ENCODE measurements at regions not wholly inside any gene's neighbourhood (a gene's known extent, or its start where the extent isn't known, plus 50 kb on each side); places are given as distances from the start of the nearest gene placed in this dataset.
"Not testable (repeated sequence)": the region's sequence is repeated elsewhere in the genome, so short reads cannot be mapped to it uniquely, and the experiment has no call there.

DNA sequence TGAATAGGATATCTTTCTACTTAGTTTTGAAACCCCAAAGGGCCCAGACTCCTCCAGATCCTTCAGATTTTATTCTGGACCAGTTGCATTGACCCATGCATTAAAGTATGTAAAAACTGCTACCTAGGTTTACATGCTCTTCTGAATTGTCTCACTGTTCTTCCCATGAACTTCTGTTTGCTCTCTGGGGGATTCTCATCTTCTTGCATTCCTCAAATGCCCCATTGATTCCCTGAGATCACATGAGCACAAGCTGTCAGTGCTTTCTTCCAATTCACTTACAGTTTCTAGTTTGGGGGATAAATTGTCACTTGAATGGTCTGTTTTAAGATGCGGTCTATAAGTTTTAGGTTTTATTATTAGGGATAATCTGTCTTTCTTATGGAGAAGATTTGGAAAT lies 188.9 kb upstream of the KIF2B start:
- no peaks in the 10 kb centered on the region for H3K4me1 ChIP-seq (ENCODE audit: control insufficient read depth in 1 of 2, insufficient read depth in 2 of 2, low read length in 2 of 2)
- no peak overlapping the region for H3K4me3 ChIP-seq (ENCODE audit: low read depth in 1 of 2, low read length in 2 of 2)
- no peaks in the 10 kb centered on the region for H3K27me3 ChIP-seq (ENCODE audit: low read depth, low read length)

DNA sequence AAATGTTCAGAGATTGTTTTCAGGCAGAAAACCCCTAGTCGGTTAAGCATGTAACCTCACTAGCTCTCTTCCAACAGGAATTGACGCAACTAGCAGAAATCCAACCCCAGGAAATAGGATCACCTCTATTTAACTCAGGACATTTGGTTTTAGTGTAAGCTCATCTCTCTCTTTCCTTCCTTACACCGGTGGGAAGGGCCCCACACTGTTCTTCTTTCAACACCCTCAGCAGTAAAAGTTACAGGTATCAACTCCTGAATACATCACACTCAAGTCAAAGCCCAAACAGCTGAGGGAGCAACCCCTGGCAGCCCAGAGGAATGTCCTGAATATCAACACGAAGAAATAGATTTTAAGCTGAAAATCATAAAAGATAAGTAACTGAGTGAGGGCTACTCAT lies 191.2 kb upstream of the KIF2B start:
- Histone ChIP-seq H3K27me3 (ENCODE audit: low read depth, low read length) (no peaks in the 10 kb centered on the region), H3K9me3 (ENCODE audit: control insufficient read depth in 1 of 2, low read length in 2 of 2) (no peaks in the 10 kb centered on the region), H3K36me3 (ENCODE audit: control insufficient read depth in 1 of 2, insufficient read depth in 2 of 2, low read length in 2 of 2) (no peaks in the 10 kb centered on the region), H3K4me1 (ENCODE audit: control insufficient read depth in 1 of 2, insufficient read depth in 2 of 2, low read length in 2 of 2) (no peaks in the 10 kb centered on the region), H3K4me3 (ENCODE audit: low read depth in 1 of 2, low read length in 2 of 2) (no peak overlapping the region), H3K27ac (ENCODE audit: low read length) (no peak overlapping the region)

More for the DNA sequence above, 188.9 kb upstream of the KIF2B start:
- Histone ChIP-seq H3K9me3 (ENCODE audit: control insufficient read depth in 1 of 2, low read length in 2 of 2) (peaks cover 0 to 2% of the 10 kb centered on the region in 2 donors), H3K27ac (ENCODE audit: low read length) (no peak overlapping the region), H3K36me3 (ENCODE audit: control insufficient read depth in 1 of 2, insufficient read depth in 2 of 2, low read length in 2 of 2) (no peaks in the 10 kb centered on the region)

DNA sequence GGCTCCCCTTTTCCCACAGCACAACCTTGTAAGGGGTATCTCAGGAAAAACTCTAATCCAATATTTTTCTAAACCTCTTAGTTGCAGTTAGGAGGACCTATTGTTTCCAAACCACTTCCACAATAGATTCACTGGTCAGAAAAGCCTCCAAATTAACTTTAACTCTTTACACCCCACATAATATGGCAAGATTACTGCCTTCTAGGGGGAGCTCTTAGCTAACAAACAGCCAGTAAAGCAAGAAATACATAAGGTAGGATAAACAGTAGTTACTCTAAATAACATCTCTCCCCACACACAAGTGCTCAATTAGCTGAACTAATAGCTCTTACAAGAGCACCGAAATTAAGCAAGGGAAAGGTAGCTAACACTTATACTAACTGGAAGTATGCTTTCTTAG lies 192.1 kb upstream of the KIF2B start:
- H3K4me3 ChIP-seq (ENCODE audit: low read depth in 1 of 2, low read length in 2 of 2), result no peak overlapping the region
- H3K27me3 ChIP-seq (ENCODE audit: low read depth, low read length), result no peaks in the 10 kb centered on the region
- no peaks in the 10 kb centered on the region for H3K36me3 ChIP-seq (ENCODE audit: control insufficient read depth in 1 of 2, insufficient read depth in 2 of 2, low read length in 2 of 2)
- H3K4me1 ChIP-seq (ENCODE audit: control insufficient read depth in 1 of 2, insufficient read depth in 2 of 2, low read length in 2 of 2), result no peaks in the 10 kb centered on the region
- no peak overlapping the region for H3K27ac ChIP-seq (ENCODE audit: low read length)
- H3K9me3 ChIP-seq (ENCODE audit: control insufficient read depth in 1 of 2, low read length in 2 of 2), result no peaks in the 10 kb centered on the region

DNA sequence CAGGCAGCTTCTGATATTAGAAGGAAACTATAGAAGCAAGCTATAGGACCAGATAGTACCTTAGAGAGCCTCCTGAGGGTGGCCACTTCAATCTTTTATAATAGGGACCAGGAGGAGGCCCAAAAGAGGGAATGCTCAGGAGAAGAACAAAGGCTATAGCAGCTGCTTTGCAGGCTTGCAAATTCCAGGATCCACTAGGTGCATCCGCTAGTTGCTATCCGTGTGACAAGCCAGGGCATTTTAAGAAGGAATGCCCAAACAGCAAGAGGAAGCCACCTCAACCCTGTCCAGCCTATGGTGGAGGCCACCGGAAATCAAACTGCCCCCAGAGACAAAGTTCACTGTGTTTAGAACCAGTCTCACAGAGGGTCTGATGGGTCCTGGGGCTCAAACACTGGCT lies 192.6 kb upstream of the KIF2B start:
- no peaks in the 10 kb centered on the region for H3K9me3 ChIP-seq (ENCODE audit: control insufficient read depth in 1 of 2, low read length in 2 of 2)
- H3K27me3 ChIP-seq (ENCODE audit: low read depth, low read length), result no peaks in the 10 kb centered on the region
- H3K27ac ChIP-seq (ENCODE audit: low read length), result no peak overlapping the region
- no peak overlapping the region for H3K4me3 ChIP-seq (ENCODE audit: low read depth in 1 of 2, low read length in 2 of 2)
- H3K4me1 ChIP-seq (ENCODE audit: control insufficient read depth in 1 of 2, insufficient read depth in 2 of 2, low read length in 2 of 2), result no peaks in the 10 kb centered on the region
- H3K36me3 ChIP-seq (ENCODE audit: control insufficient read depth in 1 of 2, insufficient read depth in 2 of 2, low read length in 2 of 2), result no peaks in the 10 kb centered on the region

DNA sequence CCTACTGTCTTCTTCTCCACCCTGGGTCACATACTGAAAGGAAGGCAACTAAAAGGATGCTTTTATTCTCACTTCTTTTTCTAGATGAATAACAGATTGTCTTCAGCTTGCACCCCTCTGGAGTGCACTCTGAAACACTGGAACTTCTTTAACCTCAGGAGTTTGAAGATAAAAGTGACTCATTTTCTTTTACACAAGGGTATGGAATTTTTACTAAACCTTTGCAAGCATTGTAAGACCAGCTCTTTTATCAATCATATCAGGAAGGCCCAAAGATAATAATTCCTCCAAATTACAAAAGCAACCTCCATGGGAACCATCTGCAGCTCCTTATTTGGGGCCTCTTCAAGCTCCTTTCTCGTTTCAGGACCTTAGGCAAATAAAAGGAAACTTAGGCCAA lies 193.5 kb upstream of the KIF2B start:
- H3K4me3 ChIP-seq (ENCODE audit: low read depth in 1 of 2, low read length in 2 of 2), result no peak overlapping the region
- H3K36me3 ChIP-seq (ENCODE audit: control insufficient read depth in 1 of 2, insufficient read depth in 2 of 2, low read length in 2 of 2), result no peaks in the 10 kb centered on the region
- no peaks in the 10 kb centered on the region for H3K4me1 ChIP-seq (ENCODE audit: control insufficient read depth in 1 of 2, insufficient read depth in 2 of 2, low read length in 2 of 2)
- no peaks in the 10 kb centered on the region for H3K27me3 ChIP-seq (ENCODE audit: low read depth, low read length)
- H3K9me3 ChIP-seq (ENCODE audit: control insufficient read depth in 1 of 2, low read length in 2 of 2), result no peaks in the 10 kb centered on the region
- no peak overlapping the region for H3K27ac ChIP-seq (ENCODE audit: low read length)

DNA sequence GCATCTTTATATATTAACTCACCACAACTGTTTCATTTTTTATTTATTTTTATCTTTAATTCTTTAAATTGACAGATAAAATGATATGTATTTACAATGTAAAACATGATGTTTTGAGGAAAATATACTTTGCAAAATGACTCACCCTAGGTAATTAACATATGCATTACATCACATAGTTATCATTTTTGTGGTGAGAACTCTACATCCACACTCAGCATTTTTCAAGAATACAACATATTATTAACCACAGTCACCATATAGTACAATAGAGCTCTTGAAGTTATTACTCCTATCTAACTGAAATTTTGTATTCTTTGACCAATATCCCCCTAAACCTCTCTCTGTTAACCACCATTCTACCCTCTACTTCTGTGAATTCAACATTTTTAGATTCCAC lies 194.7 kb upstream of the KIF2B start:
- Histone ChIP-seq H3K36me3 (ENCODE audit: control insufficient read depth in 1 of 2, insufficient read depth in 2 of 2, low read length in 2 of 2) (no peaks in the 10 kb centered on the region), H3K4me1 (ENCODE audit: control insufficient read depth in 1 of 2, insufficient read depth in 2 of 2, low read length in 2 of 2) (no peaks in the 10 kb centered on the region), H3K9me3 (ENCODE audit: control insufficient read depth in 1 of 2, low read length in 2 of 2) (no peaks in the 10 kb centered on the region), H3K27ac (ENCODE audit: low read length) (no peak overlapping the region), H3K4me3 (ENCODE audit: low read depth in 1 of 2, low read length in 2 of 2) (no peak overlapping the region), H3K27me3 (ENCODE audit: low read depth, low read length) (no peaks in the 10 kb centered on the region)

DNA sequence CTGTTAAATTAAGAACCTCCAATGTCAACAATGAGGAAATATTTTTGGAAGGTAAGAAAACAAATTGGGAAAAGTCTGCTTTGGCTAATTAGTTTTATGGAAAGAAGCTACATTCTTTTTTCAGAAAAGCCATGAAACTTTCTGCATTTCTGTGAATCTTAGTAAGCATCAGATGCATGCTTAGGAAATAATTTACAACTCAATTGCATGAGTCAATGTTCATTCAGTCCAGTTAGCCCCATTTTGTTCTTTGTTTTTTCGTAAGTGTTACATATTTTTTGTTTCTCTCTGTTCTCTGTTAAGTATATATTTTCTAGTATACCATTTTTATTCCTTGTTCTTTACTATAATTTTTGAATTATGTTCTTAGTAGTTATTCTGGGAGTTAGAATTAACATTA lies 195.2 kb upstream of the KIF2B start:
- Histone ChIP-seq H3K4me3 (ENCODE audit: low read depth in 1 of 2, low read length in 2 of 2) (no peak overlapping the region), H3K27me3 (ENCODE audit: low read depth, low read length) (no peaks in the 10 kb centered on the region), H3K36me3 (ENCODE audit: control insufficient read depth in 1 of 2, insufficient read depth in 2 of 2, low read length in 2 of 2) (no peaks in the 10 kb centered on the region), H3K27ac (ENCODE audit: low read length) (no peak overlapping the region), H3K9me3 (ENCODE audit: control insufficient read depth in 1 of 2, low read length in 2 of 2) (no peaks in the 10 kb centered on the region), H3K4me1 (ENCODE audit: control insufficient read depth in 1 of 2, insufficient read depth in 2 of 2, low read length in 2 of 2) (no peaks in the 10 kb centered on the region)

DNA sequence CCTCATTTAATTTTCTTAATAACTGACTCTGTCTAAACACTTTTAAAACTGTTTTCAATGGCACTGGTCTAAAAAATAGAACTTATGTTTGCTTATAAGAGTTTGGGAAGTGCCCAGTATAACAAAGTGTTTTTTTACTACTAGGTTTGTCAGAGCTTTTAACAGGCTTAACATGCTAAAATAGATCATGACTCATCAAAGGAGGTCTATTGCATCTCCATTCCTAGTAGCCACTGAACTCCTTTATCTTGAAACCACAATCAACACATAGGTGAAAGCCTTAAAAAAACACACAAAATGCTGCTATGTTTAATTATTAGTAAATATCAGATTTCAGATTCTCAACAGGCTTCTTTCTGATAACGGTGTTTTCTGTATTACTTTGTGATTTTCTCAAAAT lies 196.4 kb upstream of the KIF2B start:
- no peaks in the 10 kb centered on the region for H3K36me3 ChIP-seq (ENCODE audit: control insufficient read depth in 1 of 2, insufficient read depth in 2 of 2, low read length in 2 of 2)
- H3K27ac ChIP-seq (ENCODE audit: low read length), result no peak overlapping the region
- H3K4me3 ChIP-seq (ENCODE audit: low read depth in 1 of 2, low read length in 2 of 2), result no peak overlapping the region
- H3K4me1 ChIP-seq (ENCODE audit: control insufficient read depth in 1 of 2, insufficient read depth in 2 of 2, low read length in 2 of 2), result no peaks in the 10 kb centered on the region
- H3K9me3 ChIP-seq (ENCODE audit: control insufficient read depth in 1 of 2, low read length in 2 of 2), result no peaks in the 10 kb centered on the region
- no peaks in the 10 kb centered on the region for H3K27me3 ChIP-seq (ENCODE audit: low read depth, low read length)

DNA sequence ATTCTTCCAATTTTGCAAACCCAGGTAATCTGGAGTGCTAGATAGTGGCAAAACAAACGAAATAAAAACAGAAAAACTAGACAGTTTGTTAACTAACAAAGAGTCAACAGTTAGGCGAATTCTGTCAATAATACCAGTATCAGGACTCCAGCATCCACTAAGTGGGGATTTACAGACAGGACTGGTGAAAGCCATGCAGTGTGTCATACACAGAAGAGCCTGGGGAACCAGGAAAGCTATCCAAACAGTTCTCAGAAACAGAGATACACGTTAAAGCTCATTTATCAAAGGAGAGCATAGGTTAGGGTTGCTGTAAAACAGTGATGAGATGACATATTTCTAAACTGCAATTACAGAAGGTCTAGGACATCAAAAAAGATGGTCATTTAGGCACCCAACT lies 203.7 kb upstream of the KIF2B start:
- Histone ChIP-seq H3K4me1 (ENCODE audit: control insufficient read depth in 1 of 2, insufficient read depth in 2 of 2, low read length in 2 of 2) (no peaks in the 10 kb centered on the region), H3K36me3 (ENCODE audit: control insufficient read depth in 1 of 2, insufficient read depth in 2 of 2, low read length in 2 of 2) (no peaks in the 10 kb centered on the region), H3K27ac (ENCODE audit: low read length) (no peak overlapping the region), H3K9me3 (ENCODE audit: control insufficient read depth in 1 of 2, low read length in 2 of 2) (no peaks in the 10 kb centered on the region), H3K4me3 (ENCODE audit: low read depth in 1 of 2, low read length in 2 of 2) (no peak overlapping the region), H3K27me3 (ENCODE audit: low read depth, low read length) (no peaks in the 10 kb centered on the region)

DNA sequence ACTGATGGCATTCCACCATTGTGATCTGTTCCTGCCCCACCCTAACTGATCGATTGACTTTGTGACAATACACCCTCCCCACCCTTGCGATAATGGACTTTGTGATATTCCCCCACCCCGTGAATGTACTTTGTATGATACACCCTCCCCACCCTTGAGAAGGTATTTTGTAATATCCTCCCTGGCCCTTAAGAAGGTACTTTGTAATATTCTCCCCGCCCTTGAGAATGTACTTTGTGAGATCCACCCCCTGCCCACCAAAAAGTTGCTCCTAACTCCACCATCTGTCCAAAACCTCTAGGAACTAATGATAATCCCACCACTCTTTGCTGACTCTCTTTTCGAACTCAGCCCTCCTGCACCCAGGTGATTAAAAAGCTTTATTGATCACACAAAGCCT lies 214.5 kb upstream of the KIF2B start:
- H3K27ac ChIP-seq (ENCODE audit: low read length); H3K4me3 ChIP-seq (ENCODE audit: low read depth in 1 of 2, low read length in 2 of 2); H3K4me1 ChIP-seq (ENCODE audit: control insufficient read depth in 1 of 2, insufficient read depth in 2 of 2, low read length in 2 of 2); H3K9me3 ChIP-seq (ENCODE audit: control insufficient read depth in 1 of 2, low read length in 2 of 2); H3K27me3 ChIP-seq (ENCODE audit: low read depth, low read length); H3K36me3 ChIP-seq (ENCODE audit: control insufficient read depth in 1 of 2, insufficient read depth in 2 of 2, low read length in 2 of 2): not testable (repeated sequence)

DNA sequence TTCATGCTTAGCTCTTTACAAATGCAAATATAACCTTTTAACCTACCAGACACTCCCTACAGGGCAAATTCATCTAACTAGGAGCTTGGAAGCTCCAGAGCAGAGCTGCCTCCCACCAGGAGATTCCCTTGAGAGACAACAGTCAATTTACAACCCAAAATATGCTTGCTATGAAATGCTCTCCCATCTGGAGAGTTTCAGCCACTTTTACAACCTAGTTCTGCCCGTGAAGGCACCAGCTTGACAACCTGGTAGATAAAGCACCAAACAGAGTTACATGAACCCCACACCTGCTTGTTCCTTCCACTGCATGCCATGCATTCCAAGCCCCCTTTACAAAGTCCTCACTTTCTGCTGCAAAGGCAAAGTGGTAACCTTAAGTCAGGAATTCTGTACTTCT lies 215.3 kb upstream of the KIF2B start:
- Histone ChIP-seq H3K36me3 (ENCODE audit: control insufficient read depth in 1 of 2, insufficient read depth in 2 of 2, low read length in 2 of 2) (no peaks in the 10 kb centered on the region), H3K4me3 (ENCODE audit: low read depth in 1 of 2, low read length in 2 of 2) (no peak overlapping the region), H3K27me3 (ENCODE audit: low read depth, low read length) (no peaks in the 10 kb centered on the region), H3K27ac (ENCODE audit: low read length) (no peak overlapping the region), H3K4me1 (ENCODE audit: control insufficient read depth in 1 of 2, insufficient read depth in 2 of 2, low read length in 2 of 2) (no peaks in the 10 kb centered on the region), H3K9me3 (ENCODE audit: control insufficient read depth in 1 of 2, low read length in 2 of 2) (no peaks in the 10 kb centered on the region)

DNA sequence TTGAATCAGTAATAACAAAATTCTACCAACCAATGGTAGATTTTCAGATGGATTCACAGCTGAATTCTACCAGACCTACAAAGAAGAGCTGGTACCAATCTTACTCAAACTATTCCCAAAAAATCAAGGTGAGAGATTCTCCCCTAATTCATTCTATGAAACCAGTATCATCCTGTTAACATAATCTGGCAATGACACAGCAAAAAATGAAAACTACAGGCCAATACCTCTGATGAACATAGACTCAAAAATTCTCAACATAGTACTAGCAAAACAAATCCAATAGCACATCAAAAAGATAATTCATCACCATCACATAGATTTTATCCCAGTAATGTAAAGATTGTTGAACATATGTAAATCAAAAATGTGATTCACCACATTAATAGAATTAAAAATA lies 234.4 kb upstream of the KIF2B start:
- H3K27ac ChIP-seq (ENCODE audit: low read length), result no peak overlapping the region
- no peaks in the 10 kb centered on the region for H3K27me3 ChIP-seq (ENCODE audit: low read depth, low read length)
- no peaks in the 10 kb centered on the region for H3K36me3 ChIP-seq (ENCODE audit: control insufficient read depth in 1 of 2, insufficient read depth in 2 of 2, low read length in 2 of 2)
- no peaks in the 10 kb centered on the region for H3K9me3 ChIP-seq (ENCODE audit: control insufficient read depth in 1 of 2, low read length in 2 of 2)
- H3K4me3 ChIP-seq (ENCODE audit: low read depth in 1 of 2, low read length in 2 of 2), result no peak overlapping the region
- H3K4me1 ChIP-seq (ENCODE audit: control insufficient read depth in 1 of 2, insufficient read depth in 2 of 2, low read length in 2 of 2), result no peaks in the 10 kb centered on the region
